ENCODE measurements at regions not wholly inside any gene's neighbourhood (a gene's known extent, or its start where the extent isn't known, plus 50 kb on each side); places are given as distances from the start of the nearest gene placed in this dataset.
A peak's percentile ranks its signal among the peaks of the same experiment; 100 is the strongest.

GRCh38 chr1:47709872-47710231 lies 272.0 kb downstream of the FOXD2 start:
- peaks cover 2% of the 10 kb centered on the region; the same call in 1 of the 2 replicates for H3K27me3 ChIP-seq (ENCODE audit: low read depth)
- H3K36me3 ChIP-seq (replicated peaks) = no peaks in the 10 kb centered on the region
- DNase-seq (ENCODE audit: low spot score in 2 of 2) = no peak
- in situ Hi-C loops (cut with MboI; ENCODE audit: low sequenced_read_pairs) = loop anchor here (5.0 to 10.0 kb wide), 3 partner anchors 278 to 515 kb away; partner anchors contain the start of gene PDZK1IP1
- peak overlapping the region; percentile 25 for H3K4me3 ChIP-seq
- no peaks in the 10 kb centered on the region for H3K9me3 ChIP-seq
- H3K4me1 ChIP-seq = peaks cover 15% of the 10 kb centered on the region

GRCh38 chr1:47710329-47711071 lies 272.7 kb downstream of the FOXD2 start:
- Histone ChIP-seq H3K4me1 (peaks cover 15% of the 10 kb centered on the region), H3K4me3 (no peak overlapping the region), H3K27me3 (ENCODE audit: low read depth) (peaks cover 8% of the 10 kb centered on the region), H3K36me3 (replicated peaks) (no peaks in the 10 kb centered on the region), H3K9me3 (no peaks in the 10 kb centered on the region)
- peak; percentile 52 to 85 for DNase-seq (ENCODE audit: low spot score in 2 of 2)
- in situ Hi-C loops (cut with MboI; ENCODE audit: low sequenced_read_pairs) = loop anchor here (5.0 to 10.0 kb wide), 3 partner anchors 278 to 516 kb away; partner anchors contain the start of gene PDZK1IP1

Measured in HAP-1 (cell line).